ENCODE measurements at regions not wholly inside any gene's neighbourhood (a gene's known extent, or its start where the extent isn't known, plus 50 kb on each side); places are given as distances from the start of the nearest gene placed in this dataset.

- no peak overlapping the region for H3K4me2 ChIP-seq
- H3K27me3 ChIP-seq (ENCODE audit: insufficient read depth): no peaks in the 10 kb centered on the region
- H4K20me1 ChIP-seq (replicated peaks; ENCODE audit: insufficient read depth): no peaks in the 10 kb centered on the region
- Mint-ChIP-seq H3K27me3 (ENCODE audit: insufficient read depth, low read depth, poor library complexity) (peaks cover 2% of the 10 kb centered on the region), H3K4me3 (no peak overlapping the region), H3K4me1 (no peaks in the 10 kb centered on the region), H3K27ac (no peak overlapping the region), H3K9me3 (peaks cover 91% of the 10 kb centered on the region), H3K36me3 (ENCODE audit: low read depth) (peaks cover 14% of the 10 kb centered on the region; the same call in 1 of the 3 replicates)
- H3K27ac ChIP-seq (ENCODE audit: low read depth): no peak overlapping the region
- no peak for TF ChIP-seq POLR2AphosphoS5 (IDR thresholded peaks at IDR 0.05; ENCODE audit: low read depth)
- TF ChIP-seq ZNF331 (CRISPR knock-in tag; IDR thresholded peaks at IDR 0.05; ENCODE audit: low read depth): no peak
- no peak for TF ChIP-seq CREB1 (CRISPR knock-in tag; IDR thresholded peaks at IDR 0.05; ENCODE audit: low read depth)
- TF ChIP-seq ZNF462 (CRISPR knock-in tag; IDR thresholded peaks at IDR 0.05): no peak
- TF ChIP-seq REST (IDR thresholded peaks at IDR 0.05; ENCODE audit: unreplicated experiment): no peak
- TF ChIP-seq ZNF114 (CRISPR knock-in tag; IDR thresholded peaks at IDR 0.05): no peak
- no peak for TF ChIP-seq STAT1 (IDR thresholded peaks at IDR 0.05; ENCODE audit: unreplicated experiment)
- no peak for TF ChIP-seq EZH2phosphoT487 (IDR thresholded peaks at IDR 0.05; ENCODE audit: unreplicated experiment)
- no peak for TF ChIP-seq EZH2 (IDR thresholded peaks at IDR 0.05; ENCODE audit: low read depth, unreplicated experiment)
- no peak for TF ChIP-seq JUNB (IDR thresholded peaks at IDR 0.05; ENCODE audit: unreplicated experiment)
- DNase-seq (ENCODE audit: low spot score) (no peak), ATAC-seq (no peak)
- H3K4me3 ChIP-seq: no peak overlapping the region
- no peak overlapping the region for H2AFZ ChIP-seq
- H3F3A ChIP-seq (replicated peaks; ENCODE audit: low read depth): no peaks in the 10 kb centered on the region
- peaks cover 6% of the 10 kb centered on the region; the same call in 1 of the 2 replicates for H3K36me3 ChIP-seq (ENCODE audit: insufficient read depth)
- H3K4me1 ChIP-seq (ENCODE audit: insufficient read depth): no peaks in the 10 kb centered on the region
- no peaks in the 10 kb centered on the region for H3K9me2 ChIP-seq (ENCODE audit: insufficient read depth)
- no peaks in the 10 kb centered on the region for H3K79me2 ChIP-seq (replicated peaks; ENCODE audit: insufficient read depth)
These were observed 1351.7 kb upstream of the TMEM132C start for GRCh38 chr12:126915309-126915708.
